Astrocyte (in vitro differentiated cells and primary cell): ENCODE measurements at regions not wholly inside any gene's neighbourhood (a gene's known extent, or its start where the extent isn't known, plus 50 kb on each side); places are given as distances from the start of the nearest gene placed in this dataset.

ENCODE experiments used
- EZH2 ChIP-seq: IDR thresholded peaks from 2 replicates; pipeline ENCODE4 v1.6.1; 2012; ENCODE audit warnings: mild to moderate bottlenecking, low read length, inconsistent platforms; ENCODE audit not compliant: insufficient read depth
- TF ChIP-seq, protein P1 (sequence below): IDR thresholded peaks from 2 replicates; pipeline ENCODE4 v1.5.1; 2011; ENCODE audit warnings: low read depth, mild to moderate bottlenecking, inconsistent platforms, low read length, moderate library complexity; ENCODE audit not compliant: insufficient read depth

DNA sequence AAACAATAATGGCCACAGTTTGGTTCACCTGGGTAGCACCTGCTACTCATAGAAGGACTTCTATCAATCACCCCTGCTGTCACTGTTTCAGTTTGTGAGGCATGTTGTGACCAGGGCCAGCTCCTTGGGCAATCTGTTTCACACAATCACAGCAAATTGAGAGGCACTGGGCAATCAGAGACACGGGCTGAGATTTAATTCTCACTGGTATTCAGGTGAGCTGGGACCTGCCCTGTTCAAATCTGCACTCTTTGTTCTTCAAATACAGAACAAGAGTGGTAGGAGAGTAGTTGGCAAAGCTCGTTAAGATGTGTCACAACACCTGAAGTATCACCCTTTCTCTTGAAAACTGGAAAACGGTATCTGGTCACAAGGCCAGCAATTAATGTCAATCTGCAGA, 57.8 kb upstream of the NAP1L1 start:
- TF ChIP-seq, protein P1, sequence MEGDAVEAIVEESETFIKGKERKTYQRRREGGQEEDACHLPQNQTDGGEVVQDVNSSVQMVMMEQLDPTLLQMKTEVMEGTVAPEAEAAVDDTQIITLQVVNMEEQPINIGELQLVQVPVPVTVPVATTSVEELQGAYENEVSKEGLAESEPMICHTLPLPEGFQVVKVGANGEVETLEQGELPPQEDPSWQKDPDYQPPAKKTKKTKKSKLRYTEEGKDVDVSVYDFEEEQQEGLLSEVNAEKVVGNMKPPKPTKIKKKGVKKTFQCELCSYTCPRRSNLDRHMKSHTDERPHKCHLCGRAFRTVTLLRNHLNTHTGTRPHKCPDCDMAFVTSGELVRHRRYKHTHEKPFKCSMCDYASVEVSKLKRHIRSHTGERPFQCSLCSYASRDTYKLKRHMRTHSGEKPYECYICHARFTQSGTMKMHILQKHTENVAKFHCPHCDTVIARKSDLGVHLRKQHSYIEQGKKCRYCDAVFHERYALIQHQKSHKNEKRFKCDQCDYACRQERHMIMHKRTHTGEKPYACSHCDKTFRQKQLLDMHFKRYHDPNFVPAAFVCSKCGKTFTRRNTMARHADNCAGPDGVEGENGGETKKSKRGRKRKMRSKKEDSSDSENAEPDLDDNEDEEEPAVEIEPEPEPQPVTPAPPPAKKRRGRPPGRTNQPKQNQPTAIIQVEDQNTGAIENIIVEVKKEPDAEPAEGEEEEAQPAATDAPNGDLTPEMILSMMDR: no peak
- TF ChIP-seq EZH2: no peak
